MM.1S (cell line): ENCODE measurements at regions not wholly inside any gene's neighbourhood (a gene's known extent, or its start where the extent isn't known, plus 50 kb on each side); places are given as distances from the start of the nearest gene placed in this dataset.

Experiments
- DNase-seq: peaks from one replicate; pipeline ENCODE4 v3.0.0-alpha.2; 2015
- H2AFZ ChIP-seq: fragments of 300-600 bp; sonication (generic); 2 replicates; pipeline ENCODE4 v1.6.0; 2016; ENCODE audit warnings: antibody characterized with exemption, low read length
- H3F3A ChIP-seq: fragments of 300-600 bp; sonication (generic); 2 replicates; pipeline ENCODE4 v1.6.1; 2016; ENCODE audit warnings: mild to moderate bottlenecking, antibody characterized with exemption, low read length, moderate library complexity, mixed read lengths; ENCODE audit not compliant: insufficient read depth
- H3K27ac ChIP-seq: fragments of 300-600 bp; sonication (generic); 2 replicates; pipeline ENCODE4 v1.5.1; 2016; ENCODE audit warnings: mild to moderate bottlenecking, low read length
- H3K27me3 ChIP-seq: fragments of 300-600 bp; sonication (generic); replicated peaks from 2 replicates; pipeline ENCODE4 v1.6.0; 2016; ENCODE audit warnings: low read length; ENCODE audit not compliant: insufficient read depth
- H3K36me3 ChIP-seq: fragments of 300-600 bp; sonication (generic); replicated peaks from 2 replicates; pipeline ENCODE4 v1.6.1; 2016; ENCODE audit warnings: mild to moderate bottlenecking, low read length, mixed read lengths; ENCODE audit not compliant: insufficient read depth
- H3K4me1 ChIP-seq: fragments of 300-600 bp; sonication (generic); 2 replicates; pipeline ENCODE4 v1.6.1; 2016; ENCODE audit warnings: low read length, mixed read lengths
- H3K4me2 ChIP-seq: fragments of 300-600 bp; sonication (generic); 2 replicates; pipeline ENCODE4 v1.6.0; 2016; ENCODE audit warnings: low read depth, low read length
- H3K4me3 ChIP-seq: fragments of 300-600 bp; sonication (generic); 2 replicates; pipeline ENCODE4 v1.5.1; 2016; ENCODE audit warnings: low read length, mixed read lengths
- H3K79me2 ChIP-seq: fragments of 300-600 bp; sonication (generic); 2 replicates; pipeline ENCODE4 v1.6.1; 2016; ENCODE audit warnings: mixed run types, low read length, mixed read lengths
- H3K9ac ChIP-seq: fragments of 300-600 bp; sonication (generic); 2 replicates; pipeline ENCODE4 v1.6.1; 2016; ENCODE audit warnings: low read length, mixed read lengths
- H3K9me2 ChIP-seq: fragments of 300-600 bp; sonication (generic); replicated peaks from 2 replicates; pipeline ENCODE4 v1.6.1; 2016; ENCODE audit warnings: mild to moderate bottlenecking, low read length, mixed read lengths; ENCODE audit not compliant: insufficient read depth
- H3K9me3 ChIP-seq: fragments of 300-600 bp; sonication (generic); replicated peaks from 2 replicates; pipeline ENCODE4 v1.6.1; 2016; ENCODE audit warnings: mild to moderate bottlenecking, low read length, mixed read lengths; ENCODE audit not compliant: insufficient read depth
- H4K20me1 ChIP-seq: fragments of 300-600 bp; sonication (generic); 2 replicates; pipeline ENCODE4 v1.6.1; 2016; ENCODE audit warnings: mild to moderate bottlenecking, low read length, moderate library complexity, mixed read lengths; ENCODE audit not compliant: insufficient read depth
- CTCF ChIP-seq: fragments of 300-600 bp; sonication (generic); IDR thresholded peaks from 2 replicates; pipeline ENCODE4 v1.5.1; 2016; ENCODE audit warnings: antibody characterized with exemption, low read length, mixed read lengths
- EZH2 ChIP-seq: fragments of 300-600 bp; sonication (generic); optimal IDR thresholded peaks from 2 replicates; pipeline ENCODE3; 2017; ENCODE audit warnings: low read depth, mild to moderate bottlenecking, antibody characterized with exemption, low read length, mixed read lengths
- EZH2phosphoT487 ChIP-seq: fragments of 300-600 bp; sonication (generic); IDR thresholded peaks from 2 replicates; pipeline ENCODE4 v1.6.1; 2018; ENCODE audit warnings: antibody characterized with exemption, low read length

- H3K9me2 ChIP-seq: no peaks in the 10 kb centered on the region
- no peaks in the 10 kb centered on the region for H3K79me2 ChIP-seq
- H3K9me3 ChIP-seq: no peaks in the 10 kb centered on the region
- TF ChIP-seq EZH2: no peak
- TF ChIP-seq EZH2phosphoT487: no peak
- no peak for TF ChIP-seq CTCF
- no peak overlapping the region for H2AFZ ChIP-seq
- no peaks in the 10 kb centered on the region for H4K20me1 ChIP-seq
- DNase-seq: no peak
- no peaks in the 10 kb centered on the region for H3F3A ChIP-seq
- no peaks in the 10 kb centered on the region for H3K27me3 ChIP-seq
- H3K27ac ChIP-seq: no peak overlapping the region
- H3K4me1 ChIP-seq: no peaks in the 10 kb centered on the region
- no peaks in the 10 kb centered on the region for H3K36me3 ChIP-seq
- no peak overlapping the region for H3K4me3 ChIP-seq
- H3K9ac ChIP-seq: no peak overlapping the region
- H3K4me2 ChIP-seq: no peak overlapping the region
Observed at GRCh38 chr10:118204292-118204943, 137.7 kb downstream of the FAM204A start.

GRCh38 chr10:118203461-118203860 lies 138.7 kb downstream of the FAM204A start:
- Histone ChIP-seq H3K36me3 (no peaks in the 10 kb centered on the region), H3K9me2 (no peaks in the 10 kb centered on the region), H2AFZ (no peak overlapping the region), H3K4me1 (no peaks in the 10 kb centered on the region), H3K4me2 (no peak overlapping the region), H3K79me2 (no peaks in the 10 kb centered on the region), H3F3A (no peaks in the 10 kb centered on the region), H3K9ac (no peak overlapping the region), H3K9me3 (no peaks in the 10 kb centered on the region), H3K27me3 (no peaks in the 10 kb centered on the region), H3K27ac (no peak overlapping the region), H3K4me3 (no peak overlapping the region), H4K20me1 (no peaks in the 10 kb centered on the region)
- no peak for TF ChIP-seq CTCF
- TF ChIP-seq EZH2phosphoT487: no peak
- TF ChIP-seq EZH2: no peak
- no peak for DNase-seq

GRCh38 chr10:118195729-118196128 lies 146.4 kb downstream of the FAM204A start:
- no peaks in the 10 kb centered on the region for H4K20me1 ChIP-seq
- H3K9ac ChIP-seq: no peak overlapping the region
- H3K79me2 ChIP-seq: no peaks in the 10 kb centered on the region
- no peak overlapping the region for H2AFZ ChIP-seq
- no peaks in the 10 kb centered on the region for H3K9me2 ChIP-seq
- no peak overlapping the region for H3K27ac ChIP-seq
- H3K4me1 ChIP-seq: no peaks in the 10 kb centered on the region
- H3K4me2 ChIP-seq: no peak overlapping the region
- no peak for TF ChIP-seq CTCF
- no peak for TF ChIP-seq EZH2
- TF ChIP-seq EZH2phosphoT487: no peak
- H3K27me3 ChIP-seq: no peaks in the 10 kb centered on the region
- no peaks in the 10 kb centered on the region for H3K9me3 ChIP-seq
- no peak overlapping the region for H3K4me3 ChIP-seq
- H3F3A ChIP-seq: no peaks in the 10 kb centered on the region
- DNase-seq: no peak
- H3K36me3 ChIP-seq: no peaks in the 10 kb centered on the region
